GM21423 (cell line): ENCODE measurements at regions not wholly inside any gene's neighbourhood (a gene's known extent, or its start where the extent isn't known, plus 50 kb on each side); places are given as distances from the start of the nearest gene placed in this dataset.
"Not testable (repeated sequence)": the region's sequence is repeated elsewhere in the genome, so short reads cannot be mapped to it uniquely, and the experiment has no call there.

Source experiments
- ATAC-seq: cut with Tn5 transposase; IDR thresholded peaks from one replicate; pipeline ENCODE4 v1.9.1; 2021; ENCODE audit warnings: mild to moderate bottlenecking, moderate library complexity; ENCODE audit not compliant: unreplicated experiment

GRCh38 chr3:6066868-6067578, 793.9 kb upstream of the GRM7 start:
- not testable (repeated sequence) for ATAC-seq

DNA sequence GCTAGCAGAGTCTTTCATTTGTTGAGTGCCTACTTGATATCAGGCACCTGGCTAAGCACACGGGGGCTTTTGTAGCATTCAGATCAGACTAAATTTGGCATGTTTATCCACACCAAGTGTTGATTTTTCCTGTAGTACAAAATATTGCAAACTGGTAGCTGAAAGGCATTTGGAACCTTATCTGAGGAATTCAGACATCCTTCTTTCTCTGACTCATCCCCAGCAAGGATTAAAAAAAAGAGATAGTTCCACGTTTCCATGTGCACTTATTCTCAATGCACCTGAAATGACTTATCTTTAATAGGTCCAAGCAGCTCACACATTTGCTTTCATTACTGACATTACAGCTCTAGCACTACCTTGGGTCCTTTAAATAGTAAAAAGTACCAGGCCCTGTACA, 786.0 kb upstream of the GRM7 start:
- no peak for ATAC-seq

- ATAC-seq: no peak
Observed at GRCh38 chr3:6078436-6078835, 782.5 kb upstream of the GRM7 start.

DNA sequence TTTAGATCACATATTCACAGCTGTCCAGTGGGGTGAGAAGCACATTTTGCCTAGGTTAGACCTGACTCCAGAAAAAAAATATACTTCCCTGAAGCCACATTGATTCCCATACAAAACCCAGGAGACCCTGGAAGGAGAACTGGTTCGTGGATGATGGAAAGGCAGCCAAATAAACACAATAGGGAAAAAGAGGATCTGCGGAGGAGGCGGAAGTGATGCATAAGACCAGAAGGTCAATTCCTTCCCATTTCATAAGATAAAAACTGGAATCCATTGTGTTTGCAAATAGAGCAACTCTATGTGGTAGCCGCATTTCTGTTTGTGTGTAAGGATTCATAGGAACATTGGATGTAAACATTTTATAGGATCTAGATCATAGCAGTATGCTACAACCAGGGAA, 781.9 kb upstream of the GRM7 start:
- ATAC-seq: no peak

DNA sequence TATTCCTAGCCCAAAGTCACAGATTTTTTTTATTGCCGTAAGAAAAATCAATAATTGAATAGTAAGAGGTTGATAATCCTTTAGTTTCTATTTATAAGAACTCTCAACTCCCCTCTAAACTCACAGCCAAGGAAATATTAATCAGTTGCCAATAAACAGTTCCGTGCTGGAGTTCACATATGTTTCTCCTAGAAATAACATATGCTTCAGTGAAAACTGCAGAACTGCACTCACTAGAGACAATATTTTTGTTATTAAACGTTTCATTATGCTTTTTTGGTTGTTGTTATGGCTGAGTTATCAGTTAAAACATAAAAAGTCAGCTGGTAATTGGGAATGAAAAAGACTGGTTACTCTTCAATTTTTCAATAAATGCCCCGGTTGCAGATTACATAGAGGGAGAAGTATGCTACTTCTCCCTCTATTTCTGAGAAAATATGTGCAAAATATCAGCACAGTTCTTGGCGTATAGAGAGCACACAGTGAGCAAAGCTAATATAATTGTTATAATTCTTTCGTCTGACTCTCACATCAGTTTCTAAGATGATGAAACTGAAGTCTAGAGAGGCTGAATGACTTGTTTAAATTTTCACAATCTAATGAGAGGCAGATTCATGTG, 781.2 kb upstream of the GRM7 start:
- no peak for ATAC-seq

GRCh38 chr3:6088433-6088832, 772.5 kb upstream of the GRM7 start:
- no peak for ATAC-seq

DNA sequence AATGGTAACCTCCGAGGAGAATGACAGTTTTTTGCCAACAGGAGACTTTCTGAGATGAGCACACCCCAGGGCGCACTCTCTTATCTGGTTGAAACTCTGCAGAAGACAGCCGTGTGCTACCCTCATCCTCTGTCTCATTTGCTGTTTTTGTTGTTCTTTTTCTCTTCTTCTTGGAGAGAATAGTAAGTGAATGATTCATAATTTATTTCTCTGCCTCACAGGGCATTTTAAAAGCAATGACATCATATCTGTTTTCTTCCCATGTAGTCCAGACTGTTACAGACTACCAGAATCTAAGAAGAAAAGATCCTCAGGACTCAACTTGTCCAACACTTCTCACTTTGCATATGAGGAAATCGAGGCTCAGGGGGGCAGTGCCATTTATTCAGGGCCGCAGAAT, 771.1 kb upstream of the GRM7 start:
- ATAC-seq: no peak

- no peak for ATAC-seq
Observed at GRCh38 chr3:6091262-6091661, 769.7 kb upstream of the GRM7 start.

- ATAC-seq: no peak
Observed at GRCh38 chr3:6095006-6095405, 765.9 kb upstream of the GRM7 start.

DNA sequence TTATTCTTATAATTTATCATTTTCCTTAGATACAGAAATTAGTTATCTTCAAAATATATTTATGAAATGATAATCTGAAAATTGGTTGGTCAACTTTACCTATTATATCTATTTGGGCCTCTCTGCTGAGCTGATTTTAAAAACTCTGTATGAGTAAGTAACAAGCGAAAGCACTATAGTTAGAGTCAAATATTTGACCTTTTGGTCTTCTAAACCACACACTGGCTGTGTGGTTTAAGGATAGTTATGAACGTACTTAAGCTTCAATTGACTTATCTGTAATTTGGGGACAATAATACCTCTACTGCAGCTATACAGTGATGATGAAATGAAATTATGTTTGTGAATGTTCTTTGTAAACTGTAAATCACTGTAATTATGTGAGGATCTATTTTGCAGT, 763.9 kb upstream of the GRM7 start:
- ATAC-seq: no peak

- no peak for ATAC-seq
Observed at GRCh38 chr3:6097556-6097955, 763.4 kb upstream of the GRM7 start.

GRCh38 chr3:6098516-6099157, 762.3 kb upstream of the GRM7 start:
- ATAC-seq: no peak

DNA sequence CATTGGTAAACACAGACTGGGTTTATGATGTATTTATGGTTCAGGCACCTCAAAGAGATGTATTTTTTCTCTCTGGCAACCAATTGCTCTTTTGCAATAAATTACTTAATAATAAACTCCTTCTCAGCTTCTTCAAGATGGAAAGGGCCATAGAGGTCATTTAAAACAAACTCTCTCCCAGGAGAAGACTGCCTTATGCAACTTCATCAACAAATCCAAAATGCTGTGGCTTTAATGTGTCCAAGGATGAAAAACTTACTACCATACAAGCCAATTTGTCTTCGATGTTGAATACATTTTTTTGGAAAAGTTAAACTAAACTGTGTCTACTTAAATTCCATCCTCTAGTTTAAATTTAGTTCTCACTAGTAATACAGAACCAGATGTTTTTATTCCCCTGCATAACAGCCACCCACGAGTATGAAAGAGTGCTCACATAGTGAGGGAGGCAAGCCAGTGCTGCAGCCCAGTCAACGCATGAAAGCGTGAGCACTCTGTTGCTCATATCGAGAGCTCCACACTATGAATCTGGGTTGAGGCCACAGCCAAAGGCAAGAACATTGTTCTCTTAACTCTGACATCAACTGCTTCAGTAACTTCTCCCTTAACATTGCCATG, 761.3 kb upstream of the GRM7 start:
- ATAC-seq: no peak

DNA sequence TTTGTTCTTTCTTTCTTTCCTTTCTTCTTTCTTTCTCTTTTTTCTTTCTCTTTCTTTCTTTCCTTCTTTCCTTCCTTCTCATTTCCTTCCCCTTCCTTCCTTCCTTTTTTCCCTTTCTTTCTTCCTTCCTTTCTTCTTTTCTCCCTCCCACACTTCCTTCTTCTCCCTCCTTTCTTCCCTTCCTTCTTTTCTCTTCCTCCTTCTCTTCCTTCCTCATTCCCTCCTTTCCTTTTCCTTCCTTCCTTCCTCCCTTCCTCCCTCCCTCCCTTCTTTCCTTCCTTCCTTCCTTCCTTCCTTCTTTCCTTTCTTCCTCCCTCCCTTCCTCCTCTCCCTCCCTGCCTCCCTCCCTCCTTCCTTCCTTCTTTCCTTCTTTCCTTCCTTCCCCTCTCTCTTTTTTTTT, 755.7 kb upstream of the GRM7 start:
- no peak for ATAC-seq

- ATAC-seq: no peak
Observed at GRCh38 chr3:6108957-6109356, 752.0 kb upstream of the GRM7 start.

DNA sequence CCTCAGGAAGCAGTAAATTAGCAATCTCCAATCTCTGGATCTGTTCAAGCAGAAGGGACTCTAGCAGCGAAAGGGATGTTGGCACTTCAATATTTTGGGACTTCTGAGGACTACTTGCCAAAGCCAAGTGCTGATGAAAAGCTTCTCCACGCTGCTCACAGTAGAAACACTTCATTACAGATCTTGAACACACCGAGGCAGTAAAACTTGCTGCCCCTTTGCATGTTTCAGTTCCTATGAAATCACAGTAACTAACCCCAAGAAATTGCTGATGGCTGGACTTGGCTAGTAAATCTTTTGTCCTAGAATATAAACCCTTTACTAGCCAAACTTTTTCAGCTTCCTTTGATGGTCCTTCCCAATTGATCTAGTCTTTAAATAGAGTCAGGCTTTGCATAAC, 750.5 kb upstream of the GRM7 start:
- no peak for ATAC-seq

GRCh38 chr3:6112546-6112945, 748.4 kb upstream of the GRM7 start:
- ATAC-seq: no peak

GRCh38 chr3:6113338-6113737, 747.6 kb upstream of the GRM7 start:
- no peak for ATAC-seq

DNA sequence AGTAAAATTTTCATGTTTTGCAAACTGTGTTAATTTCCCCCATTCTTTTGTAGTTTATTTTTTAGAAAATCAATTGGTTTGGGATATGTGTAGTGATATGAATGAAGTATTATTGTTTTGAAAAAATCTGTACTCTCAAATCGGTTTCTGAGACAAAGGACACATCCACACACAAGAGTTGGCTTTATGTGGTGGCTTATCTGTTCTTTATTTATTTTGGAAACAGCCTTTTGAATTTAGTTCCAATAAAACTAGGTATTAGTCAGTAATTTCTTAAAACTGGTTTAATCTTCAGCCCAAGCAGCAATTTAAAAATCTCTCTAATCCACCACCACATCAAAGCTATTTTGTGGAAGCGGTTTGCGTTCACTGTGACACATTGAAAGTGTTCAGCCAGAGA, 741.5 kb upstream of the GRM7 start:
- no peak for ATAC-seq

GRCh38 chr3:6120786-6121185, 740.1 kb upstream of the GRM7 start:
- ATAC-seq: no peak

DNA sequence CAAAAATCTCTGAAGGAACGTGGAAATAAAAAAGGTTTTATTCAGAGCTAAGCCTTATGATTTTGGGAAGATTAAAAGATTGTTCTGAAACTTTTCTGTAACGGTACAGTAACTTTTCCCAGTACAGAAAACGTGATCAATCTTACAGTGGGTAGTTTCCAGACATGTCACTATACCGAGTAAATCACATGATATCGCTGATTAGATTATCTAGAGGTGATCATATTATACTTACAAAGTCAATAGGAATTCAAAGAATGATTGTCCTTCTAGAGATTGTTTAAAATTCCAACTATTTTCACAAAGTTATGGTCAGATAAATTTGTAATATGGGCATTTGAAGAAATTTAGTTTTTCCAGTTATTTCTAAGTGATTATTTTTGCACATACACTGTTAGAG, 736.0 kb upstream of the GRM7 start:
- ATAC-seq: no peak

DNA sequence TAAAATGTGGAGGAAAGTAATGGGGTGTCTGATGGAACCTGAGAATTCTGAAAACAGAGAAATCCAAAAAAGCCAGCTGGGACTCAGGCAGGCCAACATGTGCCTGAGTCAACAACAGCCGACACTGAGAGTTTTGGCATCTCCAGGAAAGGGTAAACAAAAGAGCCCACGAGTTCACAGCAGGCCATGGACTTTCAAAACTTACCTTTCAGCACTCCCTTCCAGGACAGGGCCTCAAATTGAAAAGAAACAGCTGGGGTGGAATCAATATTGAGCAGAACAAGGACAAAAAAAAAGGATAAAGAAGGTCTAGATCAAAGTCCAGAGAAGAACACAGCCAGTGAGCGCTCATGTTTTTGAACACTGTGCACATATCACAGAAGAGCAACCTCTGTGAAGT, 735.4 kb upstream of the GRM7 start:
- ATAC-seq: no peak
